Ascending aorta (tissue), 2 donors: ENCODE measurements at regions not wholly inside any gene's neighbourhood (a gene's known extent, or its start where the extent isn't known, plus 50 kb on each side); places are given as distances from the start of the nearest gene placed in this dataset.

Source experiments
- DNase-seq, 2 donors: peaks; one replicate each; pipeline ENCODE4 v3.0.0-alpha.2; 2019; ENCODE audit warnings: low spot score in 2 of 2
- H3K27ac ChIP-seq, 2 donors: fragments of 200-600 bp; sonication (generic); one replicate each; pipeline ENCODE4 v1.5.1; 2016 to 2017; ENCODE audit warnings: mild to moderate bottlenecking in 1 of 2
- H3K27me3 ChIP-seq: fragments of 200-600 bp; sonication (generic); one replicate; pipeline ENCODE4 v1.5.1; 2017
- H3K36me3 ChIP-seq, 2 donors: fragments of 200-600 bp; sonication (generic); one replicate each; pipeline ENCODE4 v1.5.1; 2016
- H3K4me1 ChIP-seq, 2 donors: fragments of 200-600 bp; sonication (generic); one replicate each; pipeline ENCODE4 v1.5.1; 2016 to 2017; ENCODE audit warnings: mild to moderate bottlenecking in 1 of 2
- H3K4me3 ChIP-seq, 2 donors: fragments of 200-600 bp; sonication (generic); one replicate each; pipeline ENCODE4 v1.5.1; 2016 to 2017; ENCODE audit warnings: mild to moderate bottlenecking in 1 of 2
- H3K9me3 ChIP-seq, 2 donors: fragments of 200-600 bp; sonication (generic); one replicate each; pipeline ENCODE4 v1.5.1; 2016
- CTCF ChIP-seq, 3 experiments: fragments of 200-600 bp in 2 of 3; fragments of 450-650 bp in 1 of 3; sonication (generic) in 2 of 3; IDR thresholded peaks; one replicate each; pipeline ENCODE4 v1.5.1; 2016 to 2019; ENCODE audit warnings: antibody characterized with exemption in 3 of 3, mild to moderate bottlenecking in 1 of 3, moderate library complexity in 1 of 3
- intact Hi-C: fragments of 100-400 bp; cut with DNase I; formaldehyde crosslinking; loops from one replicate; pipeline ENCODE4 v1.15.1; 2023

- TF ChIP-seq CTCF (IDR thresholded peaks at IDR 0.05): no peak
- no peaks in the 10 kb centered on the region for H3K27me3 ChIP-seq
- DNase-seq: no peak
- no peaks in the 10 kb centered on the region for H3K9me3 ChIP-seq
- no peak overlapping the region for H3K27ac ChIP-seq
- H3K4me1 ChIP-seq: peaks cover 0 to 7% of the 10 kb centered on the region in 2 donors
- intact Hi-C loops: no loop called here
- no peaks in the 10 kb centered on the region for H3K36me3 ChIP-seq
- H3K4me3 ChIP-seq: no peak overlapping the region
These were observed 72.7 kb upstream of the CORO2B start for GRCh38 chr15:68506071-68506470.

GRCh38 chr15:68507447-68507846 lies 71.3 kb upstream of the CORO2B start:
- DNase-seq: no peak
- H3K4me3 ChIP-seq: no peak overlapping the region
- H3K27me3 ChIP-seq: no peaks in the 10 kb centered on the region
- H3K4me1 ChIP-seq: peaks cover 2 to 3% of the 10 kb centered on the region in 2 donors
- intact Hi-C loops: no loop called here
- H3K36me3 ChIP-seq: no peaks in the 10 kb centered on the region
- H3K27ac ChIP-seq: no peak overlapping the region
- H3K9me3 ChIP-seq: no peaks in the 10 kb centered on the region
- no peak for TF ChIP-seq CTCF (IDR thresholded peaks at IDR 0.05)

GRCh38 chr15:68508485-68509189 lies 70.2 kb upstream of the CORO2B start:
- Histone ChIP-seq H3K36me3 (no peaks in the 10 kb centered on the region), H3K4me3 (no peak overlapping the region), H3K9me3 (peaks cover 0 to 4% of the 10 kb centered on the region in 2 donors), H3K27me3 (no peaks in the 10 kb centered on the region), H3K27ac (no peak overlapping the region), H3K4me1 (peaks cover 0 to 3% of the 10 kb centered on the region in 2 donors)
- intact Hi-C loops: no loop called here
- TF ChIP-seq CTCF (IDR thresholded peaks at IDR 0.05): no peak
- DNase-seq: no peak

- intact Hi-C loops: no loop called here
- no peak for TF ChIP-seq CTCF (IDR thresholded peaks at IDR 0.05)
- Histone ChIP-seq H3K27me3 (no peaks in the 10 kb centered on the region), H3K9me3 (peaks cover 0 to 9% of the 10 kb centered on the region in 2 donors), H3K4me3 (no peak overlapping the region), H3K27ac (peak overlapping the region; percentile 31 to 51), H3K36me3 (no peaks in the 10 kb centered on the region), H3K4me1 (peaks cover 0 to 3% of the 10 kb centered on the region in 2 donors)
- no peak for DNase-seq
These were observed 68.2 kb upstream of the CORO2B start for GRCh38 chr15:68510558-68510957.

- no peaks in the 10 kb centered on the region for H3K36me3 ChIP-seq
- H3K27me3 ChIP-seq: no peaks in the 10 kb centered on the region
- H3K27ac ChIP-seq: peak overlapping the region; percentile 51 to 71
- no peak for TF ChIP-seq CTCF (IDR thresholded peaks at IDR 0.05)
- peaks cover 0 to 9% of the 10 kb centered on the region in 2 donors for H3K9me3 ChIP-seq
- intact Hi-C loops: no loop called here
- DNase-seq: no peak
- peaks cover 0 to 3% of the 10 kb centered on the region in 2 donors for H3K4me1 ChIP-seq
- no peak overlapping the region for H3K4me3 ChIP-seq
These were observed 67.5 kb upstream of the CORO2B start for GRCh38 chr15:68511073-68511991.
